ENCODE measurements at regions not wholly inside any gene's neighbourhood (a gene's known extent, or its start where the extent isn't known, plus 50 kb on each side); places are given as distances from the start of the nearest gene placed in this dataset.

- Histone ChIP-seq H3K14ac (ENCODE audit: insufficient read depth, low read length) (no peak overlapping the region), H3K4me2 (ENCODE audit: insufficient read depth, insufficient read length, low read length) (no peak overlapping the region), H3K18ac (ENCODE audit: insufficient read length, low read depth, low read length) (no peak overlapping the region), H4K91ac (ENCODE audit: insufficient read length, low read depth, low read length) (no peak overlapping the region), H3K9me3 (ENCODE audit: control insufficient read depth, low read depth, low read length) (no peaks in the 10 kb centered on the region), H4K8ac (replicated peaks; ENCODE audit: insufficient read length, low read depth, low read length) (no peak overlapping the region), H3K56ac (ENCODE audit: insufficient read length, low read depth, low read length) (no peak overlapping the region), H3K23me2 (ENCODE audit: insufficient read length, low read depth, low read length, poor library complexity, severe bottlenecking) (no peaks in the 10 kb centered on the region), H3K4ac (ENCODE audit: low read depth, low read length) (no peak overlapping the region), H2BK12ac (ENCODE audit: insufficient read length, low read depth, low read length) (no peak overlapping the region), H2BK5ac (ENCODE audit: insufficient read length, low read length) (no peak overlapping the region), H3K79me1 (ENCODE audit: insufficient read depth, low read depth, low read length, poor library complexity, severe bottlenecking) (no peaks in the 10 kb centered on the region), H3K27me3 (ENCODE audit: insufficient read depth, low read length) (no peaks in the 10 kb centered on the region), H3K4me1 (ENCODE audit: insufficient read depth, low read length) (no peaks in the 10 kb centered on the region; the same call in 1 of the 2 replicates), H3K27ac (ENCODE audit: insufficient read length, low read depth, low read length) (no peak overlapping the region), H3K23ac (ENCODE audit: insufficient read length, low read depth, low read length) (no peak overlapping the region), H4K20me1 (ENCODE audit: control insufficient read depth, insufficient read depth, insufficient read length) (no peaks in the 10 kb centered on the region), H2AFZ (ENCODE audit: low read length) (no peak overlapping the region), H2BK120ac (ENCODE audit: low read depth, low read length, poor library complexity, severe bottlenecking) (no peak overlapping the region), H2BK15ac (ENCODE audit: low read depth, low read length) (no peak overlapping the region), H4K5ac (ENCODE audit: insufficient read length, low read depth, low read length) (no peak overlapping the region), H2AK5ac (ENCODE audit: insufficient read length, low read length) (no peak overlapping the region), H2BK20ac (ENCODE audit: low read depth, low read length, poor library complexity, severe bottlenecking) (no peak overlapping the region), H3K79me2 (ENCODE audit: insufficient read depth, low read length) (no peaks in the 10 kb centered on the region), H3T11ph (ENCODE audit: low read length) (no peak overlapping the region), H3K9ac (ENCODE audit: extremely low read depth, insufficient read length, low read length) (no peak overlapping the region)
- Mint-ChIP-seq H3K27me3 (ENCODE audit: low read depth) (no peaks in the 10 kb centered on the region; the same call in none of the 2 replicates), H3K36me3 (ENCODE audit: insufficient read depth in 1 of 3, low read depth in 3 of 3) (peaks cover 3 to 10% (median 3%) of the 10 kb centered on the region in 3 experiments; a peak in 5 of 7 replicates), H3K27ac (no peak overlapping the region), H3K4me1 (peaks cover 2 to 12% of the 10 kb centered on the region in 2 experiments; a peak in 2 of 4 replicates), H3K9me3 (peaks cover 7 to 10% of the 10 kb centered on the region in 2 experiments), H3K4me3 (no peak overlapping the region)
- DNase-seq: no peak
- TF ChIP-seq, protein P1, sequence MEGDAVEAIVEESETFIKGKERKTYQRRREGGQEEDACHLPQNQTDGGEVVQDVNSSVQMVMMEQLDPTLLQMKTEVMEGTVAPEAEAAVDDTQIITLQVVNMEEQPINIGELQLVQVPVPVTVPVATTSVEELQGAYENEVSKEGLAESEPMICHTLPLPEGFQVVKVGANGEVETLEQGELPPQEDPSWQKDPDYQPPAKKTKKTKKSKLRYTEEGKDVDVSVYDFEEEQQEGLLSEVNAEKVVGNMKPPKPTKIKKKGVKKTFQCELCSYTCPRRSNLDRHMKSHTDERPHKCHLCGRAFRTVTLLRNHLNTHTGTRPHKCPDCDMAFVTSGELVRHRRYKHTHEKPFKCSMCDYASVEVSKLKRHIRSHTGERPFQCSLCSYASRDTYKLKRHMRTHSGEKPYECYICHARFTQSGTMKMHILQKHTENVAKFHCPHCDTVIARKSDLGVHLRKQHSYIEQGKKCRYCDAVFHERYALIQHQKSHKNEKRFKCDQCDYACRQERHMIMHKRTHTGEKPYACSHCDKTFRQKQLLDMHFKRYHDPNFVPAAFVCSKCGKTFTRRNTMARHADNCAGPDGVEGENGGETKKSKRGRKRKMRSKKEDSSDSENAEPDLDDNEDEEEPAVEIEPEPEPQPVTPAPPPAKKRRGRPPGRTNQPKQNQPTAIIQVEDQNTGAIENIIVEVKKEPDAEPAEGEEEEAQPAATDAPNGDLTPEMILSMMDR (conservative IDR thresholded peaks at IDR 0.05): no peak
- no CpG with 5 or more reads among the region's 7 CpGs for WGBS (ENCODE audit: extremely low coverage, insufficient read length, low lambda C conversion rate)
Observed at GRCh38 chr5:6222121-6222520, 156.2 kb downstream of the MED10 start.
